ENCODE measurements at regions not wholly inside any gene's neighbourhood (a gene's known extent, or its start where the extent isn't known, plus 50 kb on each side); places are given as distances from the start of the nearest gene placed in this dataset.

DNA sequence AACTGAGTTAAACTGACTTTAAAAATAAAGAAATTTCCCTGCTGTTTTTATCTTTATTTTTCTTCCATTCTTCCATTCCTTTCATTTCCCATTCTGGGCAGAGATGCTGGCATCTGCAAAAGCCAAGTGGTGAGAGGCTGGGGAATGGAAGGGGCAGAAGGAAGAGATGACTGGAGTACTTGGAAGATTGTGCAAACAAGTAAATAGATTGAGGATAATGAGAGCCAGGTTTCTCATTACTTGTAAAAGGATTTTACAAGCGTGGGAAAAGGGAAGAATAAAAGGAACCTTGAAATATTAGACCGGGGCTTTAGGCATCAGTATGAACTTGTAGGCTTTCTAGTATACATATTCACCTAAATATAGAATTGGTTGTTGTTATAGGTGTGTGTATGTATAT, 341.2 kb downstream of the CAAP1 start:
- no peak for DNase-seq
- Histone ChIP-seq H3K36me3 (no peaks in the 10 kb centered on the region), H3K27ac (no peak overlapping the region), H3K9me3 (no peaks in the 10 kb centered on the region), H3K4me1 (no peaks in the 10 kb centered on the region), H3K27me3 (no peaks in the 10 kb centered on the region), H3K4me3 (no peak overlapping the region)
- TF ChIP-seq, protein P1, sequence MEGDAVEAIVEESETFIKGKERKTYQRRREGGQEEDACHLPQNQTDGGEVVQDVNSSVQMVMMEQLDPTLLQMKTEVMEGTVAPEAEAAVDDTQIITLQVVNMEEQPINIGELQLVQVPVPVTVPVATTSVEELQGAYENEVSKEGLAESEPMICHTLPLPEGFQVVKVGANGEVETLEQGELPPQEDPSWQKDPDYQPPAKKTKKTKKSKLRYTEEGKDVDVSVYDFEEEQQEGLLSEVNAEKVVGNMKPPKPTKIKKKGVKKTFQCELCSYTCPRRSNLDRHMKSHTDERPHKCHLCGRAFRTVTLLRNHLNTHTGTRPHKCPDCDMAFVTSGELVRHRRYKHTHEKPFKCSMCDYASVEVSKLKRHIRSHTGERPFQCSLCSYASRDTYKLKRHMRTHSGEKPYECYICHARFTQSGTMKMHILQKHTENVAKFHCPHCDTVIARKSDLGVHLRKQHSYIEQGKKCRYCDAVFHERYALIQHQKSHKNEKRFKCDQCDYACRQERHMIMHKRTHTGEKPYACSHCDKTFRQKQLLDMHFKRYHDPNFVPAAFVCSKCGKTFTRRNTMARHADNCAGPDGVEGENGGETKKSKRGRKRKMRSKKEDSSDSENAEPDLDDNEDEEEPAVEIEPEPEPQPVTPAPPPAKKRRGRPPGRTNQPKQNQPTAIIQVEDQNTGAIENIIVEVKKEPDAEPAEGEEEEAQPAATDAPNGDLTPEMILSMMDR (IDR thresholded peaks at IDR 0.05) = no peak
- no peak for ATAC-seq
- FAIRE-seq = no peak
- 49 to 55% methylated on average over 2 of the region's 2 CpGs for WGBS, 2 donors
- intact Hi-C loops (cut with DNase I) = no loop called here

DNA sequence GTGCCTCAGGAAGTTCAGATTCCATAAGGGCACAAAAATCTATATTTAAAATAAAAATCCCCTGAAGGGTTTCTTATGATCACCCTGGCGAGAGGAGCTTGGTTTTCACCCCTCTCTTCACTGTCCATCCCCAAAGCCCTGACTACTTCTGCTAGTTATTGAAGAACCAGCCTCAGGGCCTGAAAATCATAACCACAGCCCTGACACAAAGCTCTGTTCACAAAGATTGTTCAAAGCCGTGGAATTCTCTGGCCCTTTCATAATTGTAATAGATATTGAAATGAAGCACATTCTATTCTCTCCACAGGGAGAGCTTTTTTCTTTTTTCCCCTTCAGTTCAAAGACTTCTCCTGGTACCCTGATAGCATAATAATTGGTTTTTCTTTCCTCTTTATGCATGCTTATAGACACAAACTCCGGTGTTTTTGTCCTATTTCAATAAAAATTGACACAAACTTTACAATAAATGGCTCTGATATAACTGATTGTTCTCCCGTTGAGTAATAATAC, 343.8 kb downstream of the CAAP1 start:
- no peak overlapping the region for H3K4me3 ChIP-seq
- no peaks in the 10 kb centered on the region for H3K4me1 ChIP-seq
- no peaks in the 10 kb centered on the region for H3K27me3 ChIP-seq
- DNase-seq (no peak), FAIRE-seq (no peak), ATAC-seq (no peak)
- no peaks in the 10 kb centered on the region for H3K36me3 ChIP-seq
- TF ChIP-seq, protein P1 (IDR thresholded peaks at IDR 0.05) = no peak
- no peak overlapping the region for H3K27ac ChIP-seq
- H3K9me3 ChIP-seq = no peaks in the 10 kb centered on the region
- WGBS, 2 donors = 42 to 50% methylated on average over 4 of the region's 4 CpGs
- intact Hi-C loops (cut with DNase I) = no loop called here

DNA sequence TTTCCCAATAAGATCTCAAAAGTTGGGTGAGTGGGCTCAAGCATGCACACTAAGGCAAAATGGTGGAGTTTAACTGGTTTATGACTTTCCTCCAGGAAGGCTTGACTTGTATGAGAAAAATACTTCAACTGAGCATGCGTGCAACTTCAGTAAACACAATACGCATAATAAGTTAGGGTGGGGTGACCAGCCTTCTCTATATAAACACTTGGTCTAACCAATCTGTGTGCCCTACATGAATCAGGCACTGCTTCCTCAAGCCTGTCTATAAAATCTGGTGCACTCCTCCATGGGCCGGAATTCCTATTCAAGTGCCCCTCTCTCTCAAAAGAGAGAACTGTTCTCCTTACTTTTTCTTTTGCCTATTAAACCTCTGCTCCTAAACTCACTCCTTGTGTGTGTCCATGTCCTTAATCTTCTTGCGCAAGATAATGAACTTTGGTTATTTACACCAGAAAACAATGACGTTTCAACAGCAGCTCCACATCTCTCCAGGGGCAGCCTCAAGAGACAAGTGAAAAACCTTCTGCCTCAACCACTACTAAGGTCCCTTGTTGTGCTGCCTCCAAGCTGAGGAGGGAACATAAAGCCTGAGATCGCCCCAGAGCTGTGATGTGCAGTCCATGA, 352.6 kb downstream of the CAAP1 start:
- Histone ChIP-seq H3K4me1 (no peaks in the 10 kb centered on the region), H3K9me3 (no peaks in the 10 kb centered on the region), H3K27me3 (no peaks in the 10 kb centered on the region), H3K36me3 (no peaks in the 10 kb centered on the region), H3K27ac (no peak overlapping the region), H3K4me3 (no peak overlapping the region)
- TF ChIP-seq, protein P1 (IDR thresholded peaks at IDR 0.05) = no peak
- ATAC-seq = no peak
- no peak for FAIRE-seq
- no peak for DNase-seq
- WGBS, 2 donors = 65 to 80% methylated on average over 6 of the region's 6 CpGs
- intact Hi-C loops (cut with DNase I) = no loop called here

DNA sequence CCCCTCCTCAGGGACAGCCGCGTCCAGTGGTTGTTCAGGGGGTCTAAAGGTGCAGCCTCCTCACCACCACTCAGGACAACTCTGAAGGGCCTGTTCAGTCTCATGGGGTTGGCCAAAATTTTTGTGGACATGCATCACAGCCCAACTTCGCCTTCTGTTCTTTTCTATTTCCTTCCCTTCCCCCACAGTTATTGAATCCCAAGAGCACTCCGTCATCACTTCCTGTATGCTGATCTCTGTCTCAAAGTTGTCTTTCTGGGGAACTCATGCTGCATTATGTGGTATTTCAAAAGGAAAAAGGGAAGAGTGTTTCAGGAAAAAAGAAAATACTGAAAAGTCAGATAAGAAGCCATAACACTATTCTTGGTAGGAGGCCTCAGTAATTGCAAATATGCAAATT, 355.4 kb downstream of the CAAP1 start:
- Histone ChIP-seq H3K4me1 (no peaks in the 10 kb centered on the region), H3K27ac (no peak overlapping the region), H3K36me3 (no peaks in the 10 kb centered on the region), H3K27me3 (no peaks in the 10 kb centered on the region), H3K4me3 (no peak overlapping the region), H3K9me3 (no peaks in the 10 kb centered on the region)
- FAIRE-seq (no peak), DNase-seq (no peak), ATAC-seq (no peak)
- TF ChIP-seq, protein P1 (IDR thresholded peaks at IDR 0.05) = no peak
- WGBS, 2 donors = 53 to 71% methylated on average over 4 of the region's 4 CpGs
- intact Hi-C loops (cut with DNase I) = no loop called here

DNA sequence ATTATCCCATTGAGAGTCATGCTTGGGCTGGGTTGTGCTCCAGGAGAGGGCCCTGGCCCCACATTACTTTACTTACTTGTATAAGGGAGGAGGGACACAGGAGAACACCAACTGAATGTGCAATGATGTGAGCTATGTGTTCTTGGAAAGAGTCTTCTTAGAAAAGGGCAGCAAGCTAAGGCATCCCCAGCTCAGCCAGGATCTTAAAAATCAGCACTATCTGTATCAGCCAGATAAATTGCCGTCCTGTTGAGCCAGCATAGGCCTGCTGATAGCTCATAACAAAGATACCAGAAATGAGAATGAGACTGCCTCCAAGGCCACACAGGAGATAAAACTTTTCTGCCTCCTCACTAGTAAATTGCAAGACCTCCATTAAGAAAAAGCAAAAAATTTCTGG, 357.5 kb downstream of the CAAP1 start:
- Histone ChIP-seq H3K27me3 (no peaks in the 10 kb centered on the region), H3K4me3 (no peak overlapping the region), H3K9me3 (no peaks in the 10 kb centered on the region), H3K4me1 (no peaks in the 10 kb centered on the region), H3K36me3 (no peaks in the 10 kb centered on the region), H3K27ac (no peak overlapping the region)
- TF ChIP-seq, protein P1 (IDR thresholded peaks at IDR 0.05) = no peak
- DNase-seq (no peak), FAIRE-seq (no peak), ATAC-seq (no peak)
- intact Hi-C loops (cut with DNase I) = no loop called here
- WGBS, 2 donors = 24 to 32% methylated on average over 1 of the region's 1 CpG

All from pancreas (tissue), 10 donors.